ENCODE measurements at regions not wholly inside any gene's neighbourhood (a gene's known extent, or its start where the extent isn't known, plus 50 kb on each side); places are given as distances from the start of the nearest gene placed in this dataset.

- no peak for DNase-seq (ENCODE audit: low read depth)
Measured at GRCh38 chr3:64353226-64353625, 128.0 kb upstream of the PRICKLE2 start.

- DNase-seq (ENCODE audit: low read depth), result no peak
Measured at GRCh38 chr3:64352639-64352992, 127.3 kb upstream of the PRICKLE2 start.

- DNase-seq (ENCODE audit: low read depth), result peak; percentile 76
Measured at GRCh38 chr3:64351713-64352638, 126.7 kb upstream of the PRICKLE2 start.

- DNase-seq (ENCODE audit: low read depth), result no peak
Measured at GRCh38 chr3:64349551-64349950, 124.3 kb upstream of the PRICKLE2 start.

- no peak for DNase-seq (ENCODE audit: low read depth)
Measured at GRCh38 chr3:64345371-64345770, 120.1 kb upstream of the PRICKLE2 start.

- peak; percentile 83 for DNase-seq (ENCODE audit: low read depth)
Measured at GRCh38 chr3:64344721-64345207, 119.5 kb upstream of the PRICKLE2 start.

- DNase-seq (ENCODE audit: low read depth), result peak; percentile 58
Measured at GRCh38 chr3:64343689-64344430, 118.6 kb upstream of the PRICKLE2 start.

- DNase-seq (ENCODE audit: low read depth), result peak; percentile 94
Measured at GRCh38 chr3:64342940-64343688, 117.8 kb upstream of the PRICKLE2 start.

- DNase-seq (ENCODE audit: low read depth), result peak; percentile 56
Measured at GRCh38 chr3:64341296-64341695, 116.0 kb upstream of the PRICKLE2 start.

- DNase-seq (ENCODE audit: low read depth), result peak; percentile 91
Measured at GRCh38 chr3:64340641-64341101, 115.4 kb upstream of the PRICKLE2 start.

- no peak for DNase-seq (ENCODE audit: low read depth)
Measured at GRCh38 chr3:64336488-64336887, 111.2 kb upstream of the PRICKLE2 start.

GRCh38 chr3:64332459-64333350 is 107.4 kb upstream of the PRICKLE2 start:
- DNase-seq (ENCODE audit: low read depth), result no peak

GRCh38 chr3:64331605-64332004 is 106.3 kb upstream of the PRICKLE2 start:
- DNase-seq (ENCODE audit: low read depth), result no peak

GRCh38 chr3:64329037-64329436 is 103.8 kb upstream of the PRICKLE2 start:
- no peak for DNase-seq (ENCODE audit: low read depth)

GRCh38 chr3:64327100-64327804 is 102.0 kb upstream of the PRICKLE2 start:
- peak; percentile 48 for DNase-seq (ENCODE audit: low read depth)

- DNase-seq (ENCODE audit: low read depth), result peak; percentile 88
Measured at GRCh38 chr3:64321747-64322146, 96.5 kb upstream of the PRICKLE2 start.

- peak; percentile 25 for DNase-seq (ENCODE audit: low read depth)
Measured at GRCh38 chr3:64319391-64319790, 94.1 kb upstream of the PRICKLE2 start.

GRCh38 chr3:64318668-64319271 is 93.5 kb upstream of the PRICKLE2 start:
- DNase-seq (ENCODE audit: low read depth), result no peak

- no peak for DNase-seq (ENCODE audit: low read depth)
Measured at GRCh38 chr3:64318001-64318400, 92.7 kb upstream of the PRICKLE2 start.

- peak; percentile 62 for DNase-seq (ENCODE audit: low read depth)
Measured at GRCh38 chr3:64316971-64317370, 91.7 kb upstream of the PRICKLE2 start.
